KMS-11 (cell line): ENCODE measurements at regions not wholly inside any gene's neighbourhood (a gene's known extent, or its start where the extent isn't known, plus 50 kb on each side); places are given as distances from the start of the nearest gene placed in this dataset.

ENCODE experiments used
- H2AFZ ChIP-seq: fragments of 200-600 bp; sonication (generic); 2 replicates; pipeline ENCODE4 v1.6.1; 2016; ENCODE audit warnings: antibody characterized with exemption, mixed run types, low read depth
- H3K27ac ChIP-seq: fragments of 200-600 bp; sonication (generic); 2 replicates; pipeline ENCODE4 v1.6.1; 2016; ENCODE audit warnings: mild to moderate bottlenecking, mixed run types
- H3K27me3 ChIP-seq: fragments of 200-600 bp; sonication (generic); 2 replicates; pipeline ENCODE4 v1.6.1; 2017; ENCODE audit warnings: mild to moderate bottlenecking, low read depth, mixed run types, moderate library complexity; ENCODE audit not compliant: insufficient read depth
- H3K36me3 ChIP-seq: fragments of 200-600 bp; sonication (generic); 2 replicates; pipeline ENCODE4 v1.6.1; 2017; ENCODE audit warnings: mild to moderate bottlenecking, mixed run types; ENCODE audit not compliant: insufficient read depth
- H3K4me1 ChIP-seq: fragments of 200-600 bp; sonication (generic); 2 replicates; pipeline ENCODE4 v1.6.1; 2016; ENCODE audit warnings: mild to moderate bottlenecking, low read depth, mixed run types; ENCODE audit not compliant: poor library complexity, severe bottlenecking
- H3K4me2 ChIP-seq: fragments of 200-600 bp; sonication (generic); 2 replicates; pipeline ENCODE4 v1.7.0; 2016; ENCODE audit warnings: mild to moderate bottlenecking, mixed run types
- H3K4me3 ChIP-seq: fragments of 200-600 bp; sonication (generic); IDR thresholded peaks from 2 replicates; pipeline ENCODE4 v1.6.1; 2017; ENCODE audit warnings: low read depth, low read length, mixed read lengths; ENCODE audit not compliant: insufficient read depth
- H3K79me2 ChIP-seq: fragments of 200-600 bp; sonication (generic); 2 replicates; pipeline ENCODE4 v1.6.1; 2016; ENCODE audit warnings: low read depth, mixed run types; ENCODE audit not compliant: insufficient read depth
- H3K9ac ChIP-seq: fragments of 200-600 bp; sonication (generic); 2 replicates; pipeline ENCODE4 v1.6.1; 2016; ENCODE audit warnings: mild to moderate bottlenecking, mixed run types
- H4K20me1 ChIP-seq: fragments of 200-600 bp; sonication (generic); 2 replicates; pipeline ENCODE4 v1.6.1; 2016; ENCODE audit warnings: mild to moderate bottlenecking, mixed run types; ENCODE audit not compliant: insufficient read depth
- CTCF ChIP-seq: fragments of 200-600 bp; sonication (generic); conservative IDR thresholded peaks from 2 replicates; pipeline ENCODE4 v1.6.1; 2017; ENCODE audit warnings: low read depth, mild to moderate bottlenecking, antibody characterized with exemption, low read length, moderate library complexity, mixed read lengths

GRCh38 chr11:11038352-11038751 lies 180.5 kb upstream of the ZBED5 start:
- Histone ChIP-seq H4K20me1 (no peaks in the 10 kb centered on the region), H3K27ac (no peak overlapping the region), H3K4me2 (no peak overlapping the region), H3K4me1 (no peaks in the 10 kb centered on the region), H3K79me2 (no peaks in the 10 kb centered on the region), H3K9ac (no peak overlapping the region), H3K27me3 (no peaks in the 10 kb centered on the region), H2AFZ (no peak overlapping the region), H3K36me3 (no peaks in the 10 kb centered on the region), H3K4me3 (no peak overlapping the region)
- no peak for TF ChIP-seq CTCF

DNA sequence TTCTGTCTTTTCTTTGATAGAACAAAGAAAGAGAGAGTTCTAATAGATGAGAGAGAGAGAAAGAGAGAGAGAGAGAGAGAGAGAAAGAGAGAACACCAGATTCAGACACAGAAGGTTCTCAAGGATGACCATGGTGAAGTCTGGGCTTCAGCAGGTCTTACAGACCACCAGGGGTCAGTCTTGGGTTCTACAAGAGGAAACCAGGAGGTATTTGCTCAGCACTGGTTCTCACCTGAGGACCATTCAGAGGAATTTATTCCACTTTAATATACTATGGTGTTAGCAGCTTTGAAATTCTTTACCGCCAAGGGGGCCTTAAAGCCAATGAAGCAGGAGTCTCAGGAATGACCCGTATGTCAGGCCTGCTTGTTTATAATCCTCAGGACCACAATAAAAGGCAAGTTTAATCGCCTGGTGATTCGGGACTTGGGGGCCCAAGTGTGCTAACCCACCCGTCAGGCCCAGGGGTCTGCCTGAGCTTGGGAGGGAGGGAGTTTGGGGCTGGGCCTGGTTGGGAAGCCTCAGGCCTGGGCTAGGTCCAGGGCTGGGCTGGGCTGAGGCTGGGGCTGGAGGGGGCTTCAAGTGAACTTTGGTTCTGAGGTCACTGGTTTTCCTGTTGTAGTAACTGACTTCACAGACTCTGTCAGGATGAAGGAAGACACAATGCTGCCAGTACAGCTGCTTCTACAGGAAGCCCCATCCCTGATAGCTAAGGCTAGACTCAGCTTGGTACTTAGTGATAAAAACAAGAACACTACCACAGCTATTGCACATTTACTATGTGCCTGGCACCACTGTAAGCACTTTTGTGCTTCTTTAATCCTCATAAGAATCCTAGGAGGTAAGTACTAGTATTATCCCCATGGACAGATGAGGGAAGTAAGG lies 179.2 kb upstream of the ZBED5 start:
- Histone ChIP-seq H3K4me3 (no peak overlapping the region), H3K4me1 (no peaks in the 10 kb centered on the region), H4K20me1 (no peaks in the 10 kb centered on the region), H3K27ac (no peak overlapping the region), H3K9ac (no peak overlapping the region), H3K36me3 (no peaks in the 10 kb centered on the region), H3K4me2 (no peak overlapping the region), H3K79me2 (no peaks in the 10 kb centered on the region), H3K27me3 (no peaks in the 10 kb centered on the region), H2AFZ (no peak overlapping the region)
- TF ChIP-seq CTCF: peak; percentile 81

DNA sequence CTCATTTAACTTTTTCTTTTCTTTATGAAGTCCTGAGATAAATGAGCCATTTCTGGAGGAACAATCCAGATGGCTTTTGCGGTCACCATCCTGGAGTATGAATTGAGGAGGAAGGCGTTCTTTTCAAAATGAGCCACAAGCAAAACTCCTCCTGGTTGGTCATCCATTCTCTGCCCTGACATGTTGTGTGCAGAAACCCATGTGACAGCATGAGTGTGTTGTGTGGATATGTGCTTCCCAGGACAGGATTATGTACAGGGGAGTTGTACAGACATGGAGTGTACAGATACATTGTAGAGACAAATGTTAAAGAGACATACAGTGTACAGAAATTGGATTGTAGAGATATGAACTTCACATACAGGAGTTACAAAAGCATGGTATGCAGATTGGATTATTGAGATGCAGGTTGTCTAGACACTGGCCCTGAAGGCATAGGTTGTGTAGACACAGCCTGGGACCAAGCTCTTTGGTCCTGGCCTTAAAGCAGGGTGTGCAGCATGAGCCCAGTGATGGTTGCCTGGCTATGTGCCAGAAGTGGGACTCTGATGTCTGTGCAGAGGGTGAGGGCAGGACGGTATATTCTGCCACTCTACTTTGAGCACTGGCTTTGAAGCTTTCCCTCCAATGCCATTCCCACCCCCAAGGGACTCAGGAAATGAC lies 178.5 kb upstream of the ZBED5 start:
- H4K20me1 ChIP-seq: no peaks in the 10 kb centered on the region

DNA sequence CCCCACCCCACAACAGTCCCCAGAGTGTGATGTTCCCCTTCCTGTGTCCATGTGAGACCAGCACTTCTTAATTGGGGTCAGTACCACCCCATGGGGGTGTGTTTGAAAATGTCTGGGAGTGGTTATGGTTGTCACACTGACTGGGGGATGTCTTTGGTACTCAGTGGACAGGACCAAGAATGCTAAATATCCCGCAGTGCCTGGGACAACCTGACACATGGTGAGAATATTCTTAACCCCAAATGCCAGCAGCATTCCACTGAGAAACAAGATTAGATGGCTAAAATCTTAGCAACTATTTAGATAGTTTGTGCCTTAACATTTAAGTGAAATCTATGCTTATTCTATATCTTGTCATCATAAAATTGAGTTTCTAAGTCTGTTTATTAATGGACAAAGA lies 177.5 kb upstream of the ZBED5 start:
- H3K27me3 ChIP-seq: no peaks in the 10 kb centered on the region
- no peak for TF ChIP-seq CTCF

More for the DNA sequence above, 178.5 kb upstream of the ZBED5 start:
- H3K9ac ChIP-seq: no peak overlapping the region
- no peak for TF ChIP-seq CTCF
- H3K36me3 ChIP-seq: no peaks in the 10 kb centered on the region
- no peaks in the 10 kb centered on the region for H3K4me1 ChIP-seq
- no peak overlapping the region for H3K4me2 ChIP-seq
- no peak overlapping the region for H3K27ac ChIP-seq
- H3K79me2 ChIP-seq: no peaks in the 10 kb centered on the region
- H3K27me3 ChIP-seq: no peaks in the 10 kb centered on the region
- H3K4me3 ChIP-seq: no peak overlapping the region
- no peak overlapping the region for H2AFZ ChIP-seq

More for the DNA sequence above, 177.5 kb upstream of the ZBED5 start:
- H3K9ac ChIP-seq: no peak overlapping the region
- no peak overlapping the region for H3K27ac ChIP-seq
- no peak overlapping the region for H2AFZ ChIP-seq
- H3K4me1 ChIP-seq: no peaks in the 10 kb centered on the region
- no peak overlapping the region for H3K4me3 ChIP-seq
- no peaks in the 10 kb centered on the region for H3K36me3 ChIP-seq
- H4K20me1 ChIP-seq: no peaks in the 10 kb centered on the region
- no peak overlapping the region for H3K4me2 ChIP-seq
- no peaks in the 10 kb centered on the region for H3K79me2 ChIP-seq
